Esophagus squamous epithelium (tissue), 4 donors: ENCODE measurements at regions not wholly inside any gene's neighbourhood (a gene's known extent, or its start where the extent isn't known, plus 50 kb on each side); places are given as distances from the start of the nearest gene placed in this dataset.

ENCODE experiments used
- CTCF ChIP-seq, 6 experiments: fragments of 450-650 bp in 4 of 6; fragments of 200-600 bp in 2 of 6; sonication (generic) in 2 of 6; IDR thresholded peaks; one replicate each; pipeline ENCODE4 v1.5.1; 2016 to 2019; ENCODE audit warnings: antibody characterized with exemption in 6 of 6, mild to moderate bottlenecking in 4 of 6, moderate library complexity in 4 of 6
- POLR2A ChIP-seq, 4 donors: fragments of 450-650 bp; IDR thresholded peaks; one replicate each; pipeline ENCODE4 v1.6.1; 2017; ENCODE audit warnings: antibody characterized with exemption in 4 of 4, mild to moderate bottlenecking in 4 of 4, moderate library complexity in 3 of 4

DNA sequence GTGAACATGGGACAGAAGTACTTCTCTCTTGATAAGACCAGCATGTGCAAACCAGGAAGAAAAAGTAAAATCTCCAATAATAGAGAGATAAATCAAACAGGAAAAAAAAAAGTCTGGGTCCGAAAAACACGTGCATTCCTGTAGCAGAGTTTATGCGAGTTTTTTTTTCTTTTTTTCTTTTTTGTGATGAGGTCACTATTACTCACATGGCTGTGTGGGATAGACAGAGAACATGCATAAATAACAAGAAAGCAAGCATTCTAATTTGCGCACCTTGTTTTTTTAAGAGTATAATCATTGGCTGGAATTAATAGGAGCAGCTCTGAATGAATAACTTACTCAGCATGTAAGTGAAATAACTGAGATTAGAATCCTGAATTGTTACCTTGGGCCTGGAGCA lies 91.9 kb upstream of the CPM start:
- no peak for TF ChIP-seq CTCF (IDR thresholded peaks at IDR 0.05)
- no peak for TF ChIP-seq POLR2A (IDR thresholded peaks at IDR 0.05)
